SKM-1 treated with dmso at 0.1 percent for 144 hours (cell line): ENCODE measurements at regions not wholly inside any gene's neighbourhood (a gene's known extent, or its start where the extent isn't known, plus 50 kb on each side); places are given as distances from the start of the nearest gene placed in this dataset.
A peak's percentile ranks its signal among the peaks of the same experiment; 100 is the strongest.
"Not testable (repeated sequence)": the region's sequence is repeated elsewhere in the genome, so short reads cannot be mapped to it uniquely, and the experiment has no call there.

Source experiments
- DNase-seq: peaks from one replicate; lab custom pipeline; 2025; ENCODE audit not compliant: unreplicated experiment; lab: John Stamatoyannopoulos, UW

- DNase-seq = peak; percentile 32
Observed at GRCh38 chr11:13216711-13217075, 60.9 kb upstream of the BMAL1 start.

- DNase-seq = not testable (repeated sequence)
Observed at GRCh38 chr11:13218685-13219084, 58.9 kb upstream of the BMAL1 start.

GRCh38 chr11:13220148-13220547, 57.4 kb upstream of the BMAL1 start:
- no peak for DNase-seq

- DNase-seq = no peak
Observed at GRCh38 chr11:13221722-13222121, 55.9 kb upstream of the BMAL1 start.

- DNase-seq = no peak
Observed at GRCh38 chr11:13222285-13222684, 55.3 kb upstream of the BMAL1 start.

DNA sequence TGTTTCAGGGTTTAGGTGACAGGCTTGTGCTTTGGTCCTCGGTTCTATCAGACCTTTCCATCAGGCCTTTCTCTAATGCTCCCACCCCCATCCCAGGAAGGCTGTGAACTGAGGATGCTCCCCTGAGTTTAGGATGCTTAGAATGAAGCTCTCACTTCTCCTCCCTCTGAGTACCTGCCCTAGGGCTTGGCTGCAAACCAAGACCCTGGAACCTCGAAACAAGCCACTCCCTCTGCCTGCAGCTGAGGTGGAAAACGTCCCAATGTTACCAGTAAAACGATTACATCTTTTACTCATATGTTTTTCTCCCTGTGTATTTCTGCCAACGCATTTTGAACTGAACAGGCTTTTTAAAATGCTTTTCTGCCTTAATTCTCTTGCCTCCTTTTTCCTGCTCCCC, 54.5 kb upstream of the BMAL1 start:
- DNase-seq = no peak

GRCh38 chr11:13224324-13224723, 53.3 kb upstream of the BMAL1 start:
- DNase-seq = no peak

DNA sequence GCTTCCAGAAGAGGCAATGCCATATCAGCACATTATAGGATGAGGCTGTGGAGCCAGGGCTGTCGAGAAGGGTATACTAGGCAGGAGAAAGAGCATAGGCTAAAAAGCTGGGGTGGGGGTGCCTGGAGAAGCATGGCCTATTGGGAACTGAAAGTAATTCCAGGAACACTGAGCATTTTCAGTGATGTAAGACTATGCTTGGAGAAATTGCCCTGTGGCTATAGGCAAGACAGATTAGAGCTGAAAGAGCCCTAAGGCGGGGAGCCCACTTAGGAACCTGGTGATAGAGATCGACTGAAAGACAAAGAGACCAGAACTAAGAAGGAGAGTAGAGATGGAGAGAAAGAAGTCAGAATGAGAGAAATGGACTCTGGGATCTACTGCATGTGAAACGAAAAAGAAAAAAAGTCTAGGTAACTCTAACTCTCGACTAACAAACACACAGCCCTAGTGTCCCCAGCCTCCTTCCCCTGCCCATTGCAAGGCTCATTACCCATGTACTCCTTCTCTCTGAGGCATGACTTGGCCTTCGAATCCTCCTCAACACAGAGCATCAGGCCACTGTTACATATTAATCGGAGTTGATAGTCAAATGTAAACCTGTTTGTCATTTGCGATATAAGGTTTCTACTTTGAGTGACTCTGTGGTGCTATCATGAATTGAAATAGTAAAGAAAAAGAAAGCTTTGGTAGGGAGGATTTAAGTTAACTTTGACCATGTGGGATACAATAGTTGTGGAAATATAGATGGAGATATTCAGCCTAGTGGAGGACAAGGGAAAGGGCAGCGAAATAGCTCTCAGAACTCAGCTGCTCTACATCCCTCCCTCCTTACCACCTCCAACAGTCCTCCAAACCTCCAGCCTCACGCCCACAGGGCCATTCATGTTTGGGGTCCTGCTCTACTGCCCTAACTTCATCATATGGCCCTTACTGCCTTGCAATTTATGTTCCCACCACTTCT, 52.3 kb upstream of the BMAL1 start:
- no peak for DNase-seq

DNA sequence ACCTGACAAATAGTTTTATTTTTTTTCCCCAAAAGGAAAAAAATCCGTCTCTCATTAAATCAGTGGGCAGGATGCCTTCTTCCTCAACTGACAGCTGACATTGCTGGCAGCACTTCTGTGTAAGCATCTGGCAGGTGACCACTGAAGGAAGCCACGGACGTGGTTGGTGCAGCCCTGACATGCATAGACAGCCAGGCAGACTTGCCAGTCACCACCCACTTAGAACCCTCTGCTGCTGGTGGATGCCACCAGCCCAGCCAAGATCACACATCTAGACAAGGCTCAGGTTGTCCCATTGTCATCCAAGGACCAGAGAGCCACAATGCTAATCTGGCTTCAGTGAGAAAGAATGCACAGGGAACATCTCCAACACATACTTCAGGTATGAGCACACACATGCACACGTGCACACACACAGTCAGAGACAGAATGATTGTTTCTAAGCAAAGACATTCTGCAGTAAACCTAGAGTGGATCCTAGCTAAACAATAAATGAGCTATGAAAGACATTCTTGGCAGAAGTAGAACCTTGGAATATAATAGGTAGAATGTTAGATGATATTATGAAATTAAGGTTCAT, 49.8 kb upstream of the BMAL1 start:
- DNase-seq = no peak
